Tibial nerve (tissue), 4 donors: ENCODE measurements at regions not wholly inside any gene's neighbourhood (a gene's known extent, or its start where the extent isn't known, plus 50 kb on each side); places are given as distances from the start of the nearest gene placed in this dataset.
"Not testable (repeated sequence)": the region's sequence is repeated elsewhere in the genome, so short reads cannot be mapped to it uniquely, and the experiment has no call there.

Experiments
- DNase-seq, 2 donors: peaks; one replicate each; pipeline ENCODE4 v3.0.0-alpha.2; 2019; ENCODE audit warnings: low spot score in 2 of 2
- H3K27ac ChIP-seq, 4 donors: fragments of 200-600 bp; sonication (generic) in 3 of 4; one replicate each; pipeline ENCODE4 v1.5.1; 2017 to 2019; ENCODE audit warnings: mild to moderate bottlenecking in 1 of 4
- H3K27me3 ChIP-seq, 2 donors: fragments of 200-600 bp; sonication (generic) in 1 of 2; one replicate each; pipeline versions ENCODE4 v1.5.1 to v1.6.0; 2017 to 2019
- H3K36me3 ChIP-seq, 3 donors: fragments of 200-600 bp; sonication (generic); one replicate each; pipeline ENCODE4 v1.5.1; 2018 to 2019
- H3K4me1 ChIP-seq, 4 donors: fragments of 200-600 bp; sonication (generic) in 3 of 4; one replicate each; pipeline ENCODE4 v1.5.1; 2017 to 2019
- H3K4me3 ChIP-seq, 4 donors: fragments of 200-600 bp; sonication (generic) in 3 of 4; one replicate each; pipeline ENCODE4 v1.5.1; 2017 to 2019; ENCODE audit warnings: mild to moderate bottlenecking in 1 of 4, moderate library complexity in 1 of 4
- H3K9me3 ChIP-seq, 4 donors: fragments of 200-600 bp; sonication (generic) in 3 of 4; one replicate each; pipeline ENCODE4 v1.5.1; 2017 to 2019
- CTCF ChIP-seq, 5 experiments: fragments of 200-600 bp in 3 of 5; fragments of 450-650 bp in 2 of 5; sonication (generic) in 3 of 5; IDR thresholded peaks; one replicate each; pipeline ENCODE4 v1.5.1; 2016 to 2019; ENCODE audit warnings: antibody characterized with exemption in 5 of 5, mild to moderate bottlenecking in 3 of 5, moderate library complexity in 2 of 5
- EP300 ChIP-seq, 2 donors: sonication (generic); formaldehyde crosslinking; IDR thresholded peaks; one replicate each; pipeline ENCODE4 v1.6.1; 2017; ENCODE audit warnings: antibody characterized with exemption in 2 of 2, mild to moderate bottlenecking in 1 of 2
- POLR2A ChIP-seq, 2 donors: fragments of 450-650 bp; IDR thresholded peaks; one replicate each; pipeline ENCODE4 v1.6.1; 2017; ENCODE audit warnings: antibody characterized with exemption in 2 of 2, mild to moderate bottlenecking in 2 of 2, moderate library complexity in 2 of 2
- WGBS, 2 donors: methylation state at CpG; one replicate each; pipeline ENCODE4 v1.1.5; 2018; 5-methylcytosine and 5-hydroxymethylcytosine counted together

GRCh38 chr6:6873778-6874177 is 234.0 kb upstream of the RREB1 start:
- WGBS, 2 donors, result 65 to 75% methylated on average over 6 of the region's 6 CpGs
- H3K4me1 ChIP-seq, result no peaks in the 10 kb centered on the region
- H3K36me3 ChIP-seq, result no peaks in the 10 kb centered on the region

GRCh38 chr6:6875818-6876470 is 231.8 kb upstream of the RREB1 start:
- no peaks in the 10 kb centered on the region for H3K27me3 ChIP-seq
- 52 to 61% methylated on average over 5 of the region's 5 CpGs for WGBS, 2 donors
- no peak for TF ChIP-seq EP300 (IDR thresholded peaks at IDR 0.05)
- TF ChIP-seq POLR2A (IDR thresholded peaks at IDR 0.05), result no peak
- no peak for TF ChIP-seq CTCF (IDR thresholded peaks at IDR 0.05)
- no peaks in the 10 kb centered on the region for H3K4me1 ChIP-seq
- no peak overlapping the region for H3K27ac ChIP-seq
- H3K9me3 ChIP-seq, result no peaks in the 10 kb centered on the region
- H3K4me3 ChIP-seq, result no peak overlapping the region
- H3K36me3 ChIP-seq, result no peaks in the 10 kb centered on the region
- DNase-seq, result no peak

More at GRCh38 chr6:6873778-6874177, 234.0 kb upstream of the RREB1 start:
- peaks cover 0 to 4% (median 0%) of the 10 kb centered on the region in 4 donors for H3K9me3 ChIP-seq
- no peak overlapping the region for H3K4me3 ChIP-seq
- no peak for DNase-seq
- no peak for TF ChIP-seq POLR2A (IDR thresholded peaks at IDR 0.05)
- no peak for TF ChIP-seq EP300 (IDR thresholded peaks at IDR 0.05)
- no peak for TF ChIP-seq CTCF (IDR thresholded peaks at IDR 0.05)
- no peaks in the 10 kb centered on the region for H3K27me3 ChIP-seq
- H3K27ac ChIP-seq, result no peak overlapping the region

- WGBS, 2 donors, result 90 to 92% methylated on average over 5 of the region's 5 CpGs
These were observed 230.0 kb upstream of the RREB1 start for GRCh38 chr6:6877792-6878191.

GRCh38 chr6:6878887-6879585 is 228.7 kb upstream of the RREB1 start:
- Histone ChIP-seq H3K36me3 (no peaks in the 10 kb centered on the region), H3K4me1 (no peaks in the 10 kb centered on the region), H3K27ac (peak overlapping the region in 1 of 4 donors; percentile 64), H3K27me3 (no peaks in the 10 kb centered on the region), H3K9me3 (no peaks in the 10 kb centered on the region), H3K4me3 (no peak overlapping the region)
- WGBS, 2 donors, result 57 to 60% methylated on average over 7 of the region's 7 CpGs
- no peak for TF ChIP-seq POLR2A (IDR thresholded peaks at IDR 0.05)
- TF ChIP-seq CTCF (IDR thresholded peaks at IDR 0.05), result no peak
- no peak for TF ChIP-seq EP300 (IDR thresholded peaks at IDR 0.05)
- no peak for DNase-seq

More at GRCh38 chr6:6877792-6878191, 230.0 kb upstream of the RREB1 start:
- not testable (repeated sequence) for H3K36me3 ChIP-seq, H3K9me3 ChIP-seq, H3K27me3 ChIP-seq, H3K4me1 ChIP-seq, H3K27ac ChIP-seq, DNase-seq, H3K4me3 ChIP-seq

GRCh38 chr6:6879586-6879974 is 228.2 kb upstream of the RREB1 start:
- not testable (repeated sequence) for H3K36me3 ChIP-seq, H3K4me1 ChIP-seq, H3K27me3 ChIP-seq, H3K9me3 ChIP-seq, DNase-seq, H3K4me3 ChIP-seq
- peak overlapping the region in 1 of 4 donors; percentile 64 for H3K27ac ChIP-seq
- TF ChIP-seq EP300 (IDR thresholded peaks at IDR 0.05), result peak in 1 of 2 donors; percentile 32
- WGBS, 2 donors, result 61 to 63% methylated on average over 6 of the region's 6 CpGs

- TF ChIP-seq POLR2A (IDR thresholded peaks at IDR 0.05) (no peak), CTCF (IDR thresholded peaks at IDR 0.05) (no peak), EP300 (IDR thresholded peaks at IDR 0.05) (no peak)
- no peaks in the 10 kb centered on the region for H3K36me3 ChIP-seq
- no peak overlapping the region for H3K4me3 ChIP-seq
- no peak for DNase-seq
- no peaks in the 10 kb centered on the region for H3K27me3 ChIP-seq
- no peaks in the 10 kb centered on the region for H3K9me3 ChIP-seq
- H3K4me1 ChIP-seq, result no peaks in the 10 kb centered on the region
- H3K27ac ChIP-seq, result no peak overlapping the region
- WGBS, 2 donors, result 80 to 81% methylated on average over 10 of the region's 10 CpGs
These were observed 226.9 kb upstream of the RREB1 start for GRCh38 chr6:6880745-6881437.
